Tibial nerve (tissue), 4 donors: ENCODE measurements at regions not wholly inside any gene's neighbourhood (a gene's known extent, or its start where the extent isn't known, plus 50 kb on each side); places are given as distances from the start of the nearest gene placed in this dataset.
"Not testable (repeated sequence)": the region's sequence is repeated elsewhere in the genome, so short reads cannot be mapped to it uniquely, and the experiment has no call there.

ENCODE experiments used
- DNase-seq, 2 donors: peaks; one replicate each; pipeline ENCODE4 v3.0.0-alpha.2; 2019; ENCODE audit warnings: low spot score in 2 of 2
- H3K27ac ChIP-seq, 4 donors: fragments of 200-600 bp; sonication (generic) in 3 of 4; one replicate each; pipeline ENCODE4 v1.5.1; 2017 to 2019; ENCODE audit warnings: mild to moderate bottlenecking in 1 of 4
- H3K27me3 ChIP-seq, 2 donors: fragments of 200-600 bp; sonication (generic) in 1 of 2; one replicate each; pipeline versions ENCODE4 v1.5.1 to v1.6.0; 2017 to 2019
- H3K36me3 ChIP-seq, 3 donors: fragments of 200-600 bp; sonication (generic); one replicate each; pipeline ENCODE4 v1.5.1; 2018 to 2019
- H3K4me1 ChIP-seq, 4 donors: fragments of 200-600 bp; sonication (generic) in 3 of 4; one replicate each; pipeline ENCODE4 v1.5.1; 2017 to 2019
- H3K4me3 ChIP-seq, 4 donors: fragments of 200-600 bp; sonication (generic) in 3 of 4; one replicate each; pipeline ENCODE4 v1.5.1; 2017 to 2019; ENCODE audit warnings: mild to moderate bottlenecking in 1 of 4, moderate library complexity in 1 of 4
- H3K9me3 ChIP-seq, 4 donors: fragments of 200-600 bp; sonication (generic) in 3 of 4; one replicate each; pipeline ENCODE4 v1.5.1; 2017 to 2019
- CTCF ChIP-seq, 5 experiments: fragments of 200-600 bp in 3 of 5; fragments of 450-650 bp in 2 of 5; sonication (generic) in 3 of 5; IDR thresholded peaks; one replicate each; pipeline ENCODE4 v1.5.1; 2016 to 2019; ENCODE audit warnings: antibody characterized with exemption in 5 of 5, mild to moderate bottlenecking in 3 of 5, moderate library complexity in 2 of 5
- EP300 ChIP-seq, 2 donors: sonication (generic); formaldehyde crosslinking; IDR thresholded peaks; one replicate each; pipeline ENCODE4 v1.6.1; 2017; ENCODE audit warnings: antibody characterized with exemption in 2 of 2, mild to moderate bottlenecking in 1 of 2
- POLR2A ChIP-seq, 2 donors: fragments of 450-650 bp; IDR thresholded peaks; one replicate each; pipeline ENCODE4 v1.6.1; 2017; ENCODE audit warnings: antibody characterized with exemption in 2 of 2, mild to moderate bottlenecking in 2 of 2, moderate library complexity in 2 of 2
- WGBS, 2 donors: methylation state at CpG; one replicate each; pipeline ENCODE4 v1.1.5; 2018; 5-methylcytosine and 5-hydroxymethylcytosine counted together

GRCh38 chr6:134662077-134662700 lies 287.7 kb downstream of the ALDH8A1 start:
- Histone ChIP-seq H3K27ac (no peak overlapping the region), H3K4me1 (no peaks in the 10 kb centered on the region), H3K9me3 (no peaks in the 10 kb centered on the region), H3K36me3 (no peaks in the 10 kb centered on the region), H3K27me3 (no peaks in the 10 kb centered on the region), H3K4me3 (no peak overlapping the region)
- no peak for DNase-seq
- TF ChIP-seq CTCF (IDR thresholded peaks at IDR 0.05) (no peak), EP300 (IDR thresholded peaks at IDR 0.05) (no peak), POLR2A (IDR thresholded peaks at IDR 0.05) (no peak)

- not testable (repeated sequence) for H3K9me3 ChIP-seq, H3K27me3 ChIP-seq, DNase-seq, H3K4me3 ChIP-seq, H3K27ac ChIP-seq, H3K4me1 ChIP-seq, H3K36me3 ChIP-seq
- WGBS, 2 donors = 90 to 91% methylated on average over 1 of the region's 1 CpG
Observed at GRCh38 chr6:134659885-134660284, 290.0 kb downstream of the ALDH8A1 start.

GRCh38 chr6:134658596-134658995 lies 291.3 kb downstream of the ALDH8A1 start:
- Histone ChIP-seq H3K27me3 (no peaks in the 10 kb centered on the region), H3K4me3 (no peak overlapping the region), H3K36me3 (no peaks in the 10 kb centered on the region), H3K4me1 (no peaks in the 10 kb centered on the region), H3K9me3 (no peaks in the 10 kb centered on the region), H3K27ac (no peak overlapping the region)
- no peak for TF ChIP-seq EP300 (IDR thresholded peaks at IDR 0.05)
- TF ChIP-seq CTCF (IDR thresholded peaks at IDR 0.05) = no peak
- TF ChIP-seq POLR2A (IDR thresholded peaks at IDR 0.05) = no peak
- DNase-seq = no peak
- WGBS, 2 donors = 80 to 81% methylated on average over 5 of the region's 5 CpGs

GRCh38 chr6:134657751-134658527 lies 292.0 kb downstream of the ALDH8A1 start:
- TF ChIP-seq CTCF (IDR thresholded peaks at IDR 0.05) (no peak), EP300 (IDR thresholded peaks at IDR 0.05) (no peak), POLR2A (IDR thresholded peaks at IDR 0.05) (no peak)
- Histone ChIP-seq H3K4me3 (no peak overlapping the region), H3K27me3 (no peaks in the 10 kb centered on the region), H3K27ac (no peak overlapping the region), H3K36me3 (no peaks in the 10 kb centered on the region), H3K4me1 (no peaks in the 10 kb centered on the region), H3K9me3 (no peaks in the 10 kb centered on the region)
- DNase-seq = no peak
- WGBS, 2 donors = 75 to 84% methylated on average over 3 of the region's 3 CpGs

GRCh38 chr6:134657343-134657742 lies 292.6 kb downstream of the ALDH8A1 start:
- H3K27me3 ChIP-seq = no peaks in the 10 kb centered on the region
- no peaks in the 10 kb centered on the region for H3K36me3 ChIP-seq
- no peak overlapping the region for H3K27ac ChIP-seq
- DNase-seq = no peak
- H3K4me1 ChIP-seq = no peaks in the 10 kb centered on the region
- 92% methylated on average over 3 of the region's 3 CpGs for WGBS, 2 donors
- H3K9me3 ChIP-seq = no peaks in the 10 kb centered on the region
- H3K4me3 ChIP-seq = no peak overlapping the region
- no peak for TF ChIP-seq CTCF (IDR thresholded peaks at IDR 0.05)
- TF ChIP-seq EP300 (IDR thresholded peaks at IDR 0.05) = no peak
- TF ChIP-seq POLR2A (IDR thresholded peaks at IDR 0.05) = no peak
